ENCODE measurements at regions not wholly inside any gene's neighbourhood (a gene's known extent, or its start where the extent isn't known, plus 50 kb on each side); places are given as distances from the start of the nearest gene placed in this dataset.
"Not testable (repeated sequence)": the region's sequence is repeated elsewhere in the genome, so short reads cannot be mapped to it uniquely, and the experiment has no call there.

- TF ChIP-seq, protein P1, sequence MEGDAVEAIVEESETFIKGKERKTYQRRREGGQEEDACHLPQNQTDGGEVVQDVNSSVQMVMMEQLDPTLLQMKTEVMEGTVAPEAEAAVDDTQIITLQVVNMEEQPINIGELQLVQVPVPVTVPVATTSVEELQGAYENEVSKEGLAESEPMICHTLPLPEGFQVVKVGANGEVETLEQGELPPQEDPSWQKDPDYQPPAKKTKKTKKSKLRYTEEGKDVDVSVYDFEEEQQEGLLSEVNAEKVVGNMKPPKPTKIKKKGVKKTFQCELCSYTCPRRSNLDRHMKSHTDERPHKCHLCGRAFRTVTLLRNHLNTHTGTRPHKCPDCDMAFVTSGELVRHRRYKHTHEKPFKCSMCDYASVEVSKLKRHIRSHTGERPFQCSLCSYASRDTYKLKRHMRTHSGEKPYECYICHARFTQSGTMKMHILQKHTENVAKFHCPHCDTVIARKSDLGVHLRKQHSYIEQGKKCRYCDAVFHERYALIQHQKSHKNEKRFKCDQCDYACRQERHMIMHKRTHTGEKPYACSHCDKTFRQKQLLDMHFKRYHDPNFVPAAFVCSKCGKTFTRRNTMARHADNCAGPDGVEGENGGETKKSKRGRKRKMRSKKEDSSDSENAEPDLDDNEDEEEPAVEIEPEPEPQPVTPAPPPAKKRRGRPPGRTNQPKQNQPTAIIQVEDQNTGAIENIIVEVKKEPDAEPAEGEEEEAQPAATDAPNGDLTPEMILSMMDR (IDR thresholded peaks at IDR 0.05): not testable (repeated sequence)
- not testable (repeated sequence) for TF ChIP-seq POLR2A, EP300 (IDR thresholded peaks at IDR 0.05)
Measured at GRCh38 chr15:22651179-22651578, 135.3 kb upstream of the NIPA1 start.

Measured in gastroesophageal sphincter (tissue), 3 donors.